ENCODE measurements at regions not wholly inside any gene's neighbourhood (a gene's known extent, or its start where the extent isn't known, plus 50 kb on each side); places are given as distances from the start of the nearest gene placed in this dataset.
"Not testable (repeated sequence)": the region's sequence is repeated elsewhere in the genome, so short reads cannot be mapped to it uniquely, and the experiment has no call there.

DNA sequence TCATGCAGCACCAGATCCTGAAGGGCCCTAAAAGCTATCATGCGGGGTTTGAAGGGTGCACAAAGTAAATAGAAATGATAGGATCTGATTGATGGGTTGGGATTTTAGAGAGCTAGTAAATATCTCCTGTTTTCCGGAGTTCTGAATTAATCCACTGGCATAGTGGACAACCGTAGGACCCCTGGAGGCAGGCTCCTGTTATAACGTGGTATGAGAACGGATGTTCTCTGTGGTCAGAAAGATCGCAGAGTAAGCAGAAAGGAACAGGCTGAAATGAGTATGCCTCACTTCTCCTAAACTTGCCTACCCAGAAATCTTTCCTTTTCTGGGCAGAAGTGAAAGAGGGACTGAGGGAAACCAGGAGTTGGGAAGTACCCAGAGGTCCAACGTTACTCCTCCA is 470.8 kb downstream of the AJAP1 start:
- TF ChIP-seq, protein P1, sequence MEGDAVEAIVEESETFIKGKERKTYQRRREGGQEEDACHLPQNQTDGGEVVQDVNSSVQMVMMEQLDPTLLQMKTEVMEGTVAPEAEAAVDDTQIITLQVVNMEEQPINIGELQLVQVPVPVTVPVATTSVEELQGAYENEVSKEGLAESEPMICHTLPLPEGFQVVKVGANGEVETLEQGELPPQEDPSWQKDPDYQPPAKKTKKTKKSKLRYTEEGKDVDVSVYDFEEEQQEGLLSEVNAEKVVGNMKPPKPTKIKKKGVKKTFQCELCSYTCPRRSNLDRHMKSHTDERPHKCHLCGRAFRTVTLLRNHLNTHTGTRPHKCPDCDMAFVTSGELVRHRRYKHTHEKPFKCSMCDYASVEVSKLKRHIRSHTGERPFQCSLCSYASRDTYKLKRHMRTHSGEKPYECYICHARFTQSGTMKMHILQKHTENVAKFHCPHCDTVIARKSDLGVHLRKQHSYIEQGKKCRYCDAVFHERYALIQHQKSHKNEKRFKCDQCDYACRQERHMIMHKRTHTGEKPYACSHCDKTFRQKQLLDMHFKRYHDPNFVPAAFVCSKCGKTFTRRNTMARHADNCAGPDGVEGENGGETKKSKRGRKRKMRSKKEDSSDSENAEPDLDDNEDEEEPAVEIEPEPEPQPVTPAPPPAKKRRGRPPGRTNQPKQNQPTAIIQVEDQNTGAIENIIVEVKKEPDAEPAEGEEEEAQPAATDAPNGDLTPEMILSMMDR (IDR thresholded peaks at IDR 0.05): no peak
- no peak for DNase-seq (ENCODE audit: low spot score)
- Histone ChIP-seq H3K27ac (no peak overlapping the region), H3K4me3 (no peak overlapping the region)

DNA sequence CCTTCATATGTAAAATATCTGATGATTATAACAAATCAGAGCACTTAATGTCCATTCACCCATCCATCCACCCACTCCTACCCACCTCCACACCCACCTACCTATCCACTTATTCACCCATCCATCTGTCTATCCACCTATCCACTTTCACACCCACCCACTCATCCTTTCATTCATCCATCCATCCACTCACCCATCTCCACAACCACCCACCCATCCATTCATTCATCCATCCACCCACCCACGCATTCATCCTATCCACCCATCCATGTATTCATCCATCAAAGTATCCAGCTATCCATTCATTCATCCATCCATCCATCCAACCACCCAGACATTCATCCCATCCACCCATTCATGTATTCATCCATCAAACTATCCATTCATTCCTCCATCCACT is 466.1 kb downstream of the AJAP1 start:
- Histone ChIP-seq H3K4me3 (no peak overlapping the region), H3K27ac (no peak overlapping the region)
- TF ChIP-seq, protein P1 (IDR thresholded peaks at IDR 0.05): no peak
- no peak for DNase-seq (ENCODE audit: low spot score)

DNA sequence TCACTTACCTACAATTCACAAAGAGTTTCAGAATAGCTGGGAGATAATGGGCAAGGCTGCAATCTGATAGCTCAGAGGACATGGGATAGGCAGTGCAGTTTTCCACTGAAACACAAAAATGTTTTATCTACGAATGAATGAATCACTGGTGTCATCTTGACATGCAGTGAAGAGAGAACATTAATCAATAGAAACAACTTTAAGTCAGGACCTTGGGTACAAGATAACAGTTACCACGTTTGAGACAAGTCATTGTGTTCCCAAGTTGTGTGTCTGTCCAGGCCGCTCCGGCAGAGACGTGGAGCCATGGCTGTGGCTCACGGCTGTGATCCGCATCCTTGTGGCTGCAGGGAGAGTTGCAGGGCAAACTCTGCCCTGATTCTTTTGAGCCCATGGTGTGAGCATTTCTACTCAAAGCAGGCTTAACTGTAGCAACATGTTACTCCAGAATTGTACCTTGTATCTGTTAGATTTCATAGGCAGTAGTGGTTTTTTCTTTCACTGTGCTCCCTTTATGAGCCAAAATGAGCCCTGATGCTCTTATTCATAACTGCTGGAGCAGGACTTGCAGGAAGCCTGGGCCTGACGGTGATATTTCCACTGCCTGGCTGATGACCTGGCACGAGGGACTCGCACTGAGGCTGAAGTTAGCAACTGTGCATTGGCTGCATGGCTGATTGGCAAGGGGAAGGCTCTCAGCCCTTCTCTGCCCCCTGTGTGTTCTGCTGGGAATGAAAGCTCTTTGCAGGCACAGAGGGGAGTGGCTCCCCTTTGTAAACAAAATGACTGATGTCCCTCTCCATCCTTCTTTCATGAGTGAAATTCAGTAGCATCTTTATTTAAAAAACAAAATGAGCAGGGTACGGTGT is 465.2 kb downstream of the AJAP1 start:
- H3K27ac ChIP-seq: no peak overlapping the region
- no peak for DNase-seq (ENCODE audit: low spot score)
- TF ChIP-seq, protein P1 (IDR thresholded peaks at IDR 0.05): no peak
- no peak overlapping the region for H3K4me3 ChIP-seq

- not testable (repeated sequence) for H3K4me3 ChIP-seq; DNase-seq (ENCODE audit: low spot score); H3K27ac ChIP-seq
Observed at GRCh38 chr1:5118771-5119170, 464.4 kb downstream of the AJAP1 start.

DNA sequence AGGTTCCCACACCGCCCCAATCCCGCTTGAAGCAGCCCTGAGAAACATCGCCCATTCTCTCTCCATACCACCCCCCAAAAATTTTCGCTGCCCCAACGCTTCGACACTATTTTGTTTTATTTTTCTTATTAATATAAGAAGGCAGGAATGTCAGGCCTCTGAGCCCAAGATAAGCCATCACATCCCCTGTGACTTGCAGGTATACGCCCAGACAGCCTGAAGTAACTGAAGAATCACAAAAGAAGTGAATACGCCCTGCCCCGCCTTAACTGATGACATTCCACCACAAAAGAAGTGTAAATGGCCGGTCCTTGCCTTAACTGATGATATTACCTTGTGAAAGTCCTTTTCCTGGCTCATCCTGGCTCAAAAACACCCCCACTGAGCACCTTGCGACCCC is 463.9 kb downstream of the AJAP1 start:
- not testable (repeated sequence) for H3K4me3 ChIP-seq; DNase-seq (ENCODE audit: low spot score); H3K27ac ChIP-seq

DNA sequence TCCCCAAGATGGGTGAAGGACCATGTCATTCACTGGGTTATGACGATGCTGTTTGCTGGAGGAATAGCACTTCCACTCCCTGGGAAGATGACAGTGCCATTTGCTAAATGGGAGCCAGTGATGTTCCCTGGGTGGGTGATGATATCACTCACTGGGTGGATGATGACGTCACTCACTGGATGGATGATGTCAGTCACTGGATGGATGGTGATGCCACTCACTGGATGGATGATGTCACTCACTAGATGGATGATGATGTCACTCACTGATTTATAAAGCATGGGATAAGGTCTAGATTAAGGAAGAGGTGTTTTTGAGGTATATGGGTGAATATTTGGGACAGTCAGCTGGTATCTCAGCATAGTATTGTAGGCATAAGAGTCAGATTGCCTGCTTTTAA is 457.2 kb downstream of the AJAP1 start:
- TF ChIP-seq, protein P1 (IDR thresholded peaks at IDR 0.05): no peak
- H3K27ac ChIP-seq: no peak overlapping the region
- no peak for DNase-seq (ENCODE audit: low spot score)
- no peak overlapping the region for H3K4me3 ChIP-seq

DNA sequence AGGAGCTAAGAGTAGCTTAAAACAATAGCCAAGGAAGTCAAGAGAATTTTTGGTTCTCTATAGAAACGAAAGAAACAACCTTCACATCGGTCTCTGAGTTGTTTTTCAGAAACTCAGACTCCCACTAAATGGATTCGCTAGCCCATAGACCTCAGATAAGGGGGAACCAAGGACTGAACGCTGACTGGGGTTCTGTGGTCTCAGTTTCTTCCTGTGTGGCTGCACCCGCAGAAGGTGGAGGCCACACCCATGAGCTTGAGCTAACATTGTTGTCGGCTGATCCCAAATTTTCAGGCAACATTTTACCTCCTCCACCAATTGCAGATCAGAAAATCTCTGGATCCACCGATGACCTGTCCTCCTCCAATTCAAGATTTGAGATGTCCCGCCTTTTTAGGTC is 456.1 kb downstream of the AJAP1 start:
- TF ChIP-seq, protein P1 (IDR thresholded peaks at IDR 0.05): no peak
- H3K4me3 ChIP-seq: no peak overlapping the region
- DNase-seq (ENCODE audit: low spot score): no peak
- H3K27ac ChIP-seq: no peak overlapping the region

GRCh38 chr1:5109633-5110032 is 455.2 kb downstream of the AJAP1 start:
- no peak overlapping the region for H3K4me3 ChIP-seq
- DNase-seq (ENCODE audit: low spot score): no peak
- TF ChIP-seq, protein P1 (IDR thresholded peaks at IDR 0.05): no peak
- H3K27ac ChIP-seq: no peak overlapping the region
